ENCODE measurements at regions not wholly inside any gene's neighbourhood (a gene's known extent, or its start where the extent isn't known, plus 50 kb on each side); places are given as distances from the start of the nearest gene placed in this dataset.

- no peak for DNase-seq (ENCODE audit: low read depth, low spot score)
- H3K27ac ChIP-seq, result no peak overlapping the region
These were observed 61.4 kb upstream of the CLDN18 start for GRCh38 chr3:137948400-137949072.

GRCh38 chr3:137958636-137959035 lies 51.3 kb upstream of the CLDN18 start:
- H3K27ac ChIP-seq, result no peak overlapping the region
- no peak for DNase-seq (ENCODE audit: low read depth, low spot score)
